NT2/D1 (cell line): ENCODE measurements at regions not wholly inside any gene's neighbourhood (a gene's known extent, or its start where the extent isn't known, plus 50 kb on each side); places are given as distances from the start of the nearest gene placed in this dataset.

Experiments
- YY1 ChIP-seq: IDR thresholded peaks from 2 replicates; pipeline ENCODE4 v1.6.1; 2011; ENCODE audit not compliant: insufficient read length, insufficient read depth
- ZNF274 ChIP-seq: IDR thresholded peaks from 2 replicates; pipeline ENCODE4 v1.6.1; 2011; ENCODE audit warnings: mild to moderate bottlenecking, low read depth, low read length

GRCh38 chr5:74111764-74112163 is 485.8 kb downstream of the ARHGEF28 start:
- TF ChIP-seq YY1 = no peak
- TF ChIP-seq ZNF274 = no peak
